ENCODE measurements at regions not wholly inside any gene's neighbourhood (a gene's known extent, or its start where the extent isn't known, plus 50 kb on each side); places are given as distances from the start of the nearest gene placed in this dataset.

DNA sequence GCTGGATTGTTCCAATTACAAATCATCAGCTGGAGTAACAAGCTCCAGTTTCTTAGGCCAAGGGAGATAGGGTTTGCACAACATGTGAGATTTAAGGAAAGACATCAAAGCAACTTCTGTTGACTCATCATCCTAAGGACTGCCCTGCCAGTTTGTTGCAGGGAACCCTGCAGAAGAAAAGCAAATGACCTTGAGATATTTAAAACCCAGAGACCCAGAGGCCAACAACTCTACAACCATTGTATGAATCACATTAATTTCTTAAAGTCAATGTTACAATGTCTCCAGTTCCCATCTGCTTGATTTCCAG is 491.8 kb upstream of the ACVR2A start:
- TF ChIP-seq, protein P1, sequence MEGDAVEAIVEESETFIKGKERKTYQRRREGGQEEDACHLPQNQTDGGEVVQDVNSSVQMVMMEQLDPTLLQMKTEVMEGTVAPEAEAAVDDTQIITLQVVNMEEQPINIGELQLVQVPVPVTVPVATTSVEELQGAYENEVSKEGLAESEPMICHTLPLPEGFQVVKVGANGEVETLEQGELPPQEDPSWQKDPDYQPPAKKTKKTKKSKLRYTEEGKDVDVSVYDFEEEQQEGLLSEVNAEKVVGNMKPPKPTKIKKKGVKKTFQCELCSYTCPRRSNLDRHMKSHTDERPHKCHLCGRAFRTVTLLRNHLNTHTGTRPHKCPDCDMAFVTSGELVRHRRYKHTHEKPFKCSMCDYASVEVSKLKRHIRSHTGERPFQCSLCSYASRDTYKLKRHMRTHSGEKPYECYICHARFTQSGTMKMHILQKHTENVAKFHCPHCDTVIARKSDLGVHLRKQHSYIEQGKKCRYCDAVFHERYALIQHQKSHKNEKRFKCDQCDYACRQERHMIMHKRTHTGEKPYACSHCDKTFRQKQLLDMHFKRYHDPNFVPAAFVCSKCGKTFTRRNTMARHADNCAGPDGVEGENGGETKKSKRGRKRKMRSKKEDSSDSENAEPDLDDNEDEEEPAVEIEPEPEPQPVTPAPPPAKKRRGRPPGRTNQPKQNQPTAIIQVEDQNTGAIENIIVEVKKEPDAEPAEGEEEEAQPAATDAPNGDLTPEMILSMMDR (conservative IDR thresholded peaks at IDR 0.05; ENCODE audit: low read depth, low read length) = no peak
- no peak for TF ChIP-seq EZH2 (IDR thresholded peaks at IDR 0.05; ENCODE audit: borderline replicate concordance, low read depth, low read length, poor library complexity, severe bottlenecking)
